SU-DHL-6 (cell line): ENCODE measurements at regions not wholly inside any gene's neighbourhood (a gene's known extent, or its start where the extent isn't known, plus 50 kb on each side); places are given as distances from the start of the nearest gene placed in this dataset.

ENCODE experiments used
- EZH2phosphoT487 ChIP-seq: fragments of 200-600 bp; sonication (generic), shearing (Covaris generic); conservative IDR thresholded peaks from 2 replicates; pipeline ENCODE4 v1.6.1; 2018; ENCODE audit warnings: mild to moderate bottlenecking, antibody characterized with exemption, low read length, moderate library complexity, mixed read lengths
- TF ChIP-seq, protein P1 (sequence below): fragments of 200-600 bp; sonication (generic); IDR thresholded peaks from one replicate; pipeline ENCODE4 v1.5.1; 2017; ENCODE audit warnings: antibody characterized with exemption, mild to moderate bottlenecking, low read length, moderate library complexity; ENCODE audit not compliant: insufficient read depth, poor library complexity, severe bottlenecking

DNA sequence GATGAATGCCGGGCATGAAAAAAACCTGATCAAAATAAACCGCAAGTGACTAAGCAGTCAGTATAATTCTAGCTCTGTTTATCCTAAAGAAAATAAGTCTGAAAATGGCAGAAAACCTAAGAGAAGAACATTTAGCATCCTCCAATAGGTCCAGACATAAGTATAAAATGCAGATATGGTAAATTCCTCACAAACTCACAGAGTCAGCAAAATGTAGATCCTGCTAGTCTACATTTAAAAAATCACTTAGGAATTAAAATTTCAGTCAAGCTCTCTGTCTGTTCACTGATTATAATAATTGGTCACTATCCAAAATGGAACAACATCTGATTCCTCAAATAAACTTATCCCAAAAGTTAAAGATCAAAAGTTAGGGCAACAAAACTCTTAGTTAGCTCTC lies 95.1 kb downstream of the DIO2 start:
- TF ChIP-seq, protein P1, sequence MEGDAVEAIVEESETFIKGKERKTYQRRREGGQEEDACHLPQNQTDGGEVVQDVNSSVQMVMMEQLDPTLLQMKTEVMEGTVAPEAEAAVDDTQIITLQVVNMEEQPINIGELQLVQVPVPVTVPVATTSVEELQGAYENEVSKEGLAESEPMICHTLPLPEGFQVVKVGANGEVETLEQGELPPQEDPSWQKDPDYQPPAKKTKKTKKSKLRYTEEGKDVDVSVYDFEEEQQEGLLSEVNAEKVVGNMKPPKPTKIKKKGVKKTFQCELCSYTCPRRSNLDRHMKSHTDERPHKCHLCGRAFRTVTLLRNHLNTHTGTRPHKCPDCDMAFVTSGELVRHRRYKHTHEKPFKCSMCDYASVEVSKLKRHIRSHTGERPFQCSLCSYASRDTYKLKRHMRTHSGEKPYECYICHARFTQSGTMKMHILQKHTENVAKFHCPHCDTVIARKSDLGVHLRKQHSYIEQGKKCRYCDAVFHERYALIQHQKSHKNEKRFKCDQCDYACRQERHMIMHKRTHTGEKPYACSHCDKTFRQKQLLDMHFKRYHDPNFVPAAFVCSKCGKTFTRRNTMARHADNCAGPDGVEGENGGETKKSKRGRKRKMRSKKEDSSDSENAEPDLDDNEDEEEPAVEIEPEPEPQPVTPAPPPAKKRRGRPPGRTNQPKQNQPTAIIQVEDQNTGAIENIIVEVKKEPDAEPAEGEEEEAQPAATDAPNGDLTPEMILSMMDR: no peak
- no peak for TF ChIP-seq EZH2phosphoT487
